Loucy (cell line): ENCODE measurements at regions not wholly inside any gene's neighbourhood (a gene's known extent, or its start where the extent isn't known, plus 50 kb on each side); places are given as distances from the start of the nearest gene placed in this dataset.

Source experiments
- H2AFZ ChIP-seq: fragments of 200-600 bp; sonication (generic); 2 replicates; pipeline ENCODE4 v1.6.0; 2016; ENCODE audit warnings: antibody characterized with exemption, mild to moderate bottlenecking, low read length, moderate library complexity
- H3F3A ChIP-seq: fragments of 200-600 bp; 2 replicates; pipeline ENCODE4 v1.6.0; 2016; ENCODE audit warnings: antibody characterized with exemption, low read depth, mild to moderate bottlenecking
- H3K27me3 ChIP-seq: fragments of 200-600 bp; sonication (generic); 2 replicates; pipeline ENCODE4 v1.6.1; 2014; ENCODE audit warnings: low read length, mild to moderate bottlenecking; ENCODE audit not compliant: insufficient read depth, poor library complexity, severe bottlenecking
- H3K36me3 ChIP-seq: fragments of 200-600 bp; sonication (generic); 2 replicates; pipeline ENCODE4 v1.6.1; 2016; ENCODE audit warnings: low read length; ENCODE audit not compliant: insufficient read depth
- H3K4me1 ChIP-seq: fragments of 200-600 bp; sonication (generic); 2 replicates; pipeline ENCODE4 v1.5.1; 2014; ENCODE audit warnings: low read length, mild to moderate bottlenecking; ENCODE audit not compliant: insufficient read depth, poor library complexity, severe bottlenecking
- H3K4me2 ChIP-seq: fragments of 200-600 bp; sonication (generic); 2 replicates; pipeline ENCODE4 v1.6.0; 2014; ENCODE audit warnings: antibody characterized with exemption, low read length, low read depth, mild to moderate bottlenecking; ENCODE audit not compliant: poor library complexity, severe bottlenecking
- H3K4me3 ChIP-seq: fragments of 200-600 bp; sonication (generic); 2 replicates; pipeline ENCODE4 v1.5.1; 2014; ENCODE audit warnings: low read length, mild to moderate bottlenecking, mixed read lengths; ENCODE audit not compliant: poor library complexity, severe bottlenecking
- H3K79me2 ChIP-seq: fragments of 200-600 bp; sonication (generic); 2 replicates; pipeline ENCODE4 v1.6.1; 2014; ENCODE audit warnings: low read length; ENCODE audit not compliant: insufficient read depth
- H3K9ac ChIP-seq: fragments of 200-600 bp; sonication (generic); 2 replicates; pipeline ENCODE4 v1.6.0; 2014; ENCODE audit warnings: mild to moderate bottlenecking, low read depth, low read length, moderate library complexity; ENCODE audit not compliant: poor library complexity, severe bottlenecking
- H3K9me2 ChIP-seq: fragments of 200-600 bp; sonication (generic); replicated peaks from 2 replicates; pipeline ENCODE4 v1.6.1; 2016; ENCODE audit warnings: low read depth, low read length, mixed read lengths
- H3K9me3 ChIP-seq: fragments of 200-600 bp; sonication (generic); 2 replicates; pipeline ENCODE4 v1.6.1; 2014; ENCODE audit warnings: mild to moderate bottlenecking, antibody characterized with exemption, low read length, low read depth; ENCODE audit not compliant: insufficient read depth
- H4K20me1 ChIP-seq: fragments of 200-600 bp; sonication (generic); 2 replicates; pipeline ENCODE4 v1.6.0; 2014; ENCODE audit warnings: antibody characterized with exemption, low read length, mild to moderate bottlenecking; ENCODE audit not compliant: insufficient read depth, poor library complexity, severe bottlenecking
- CTCF ChIP-seq: fragments of 200-600 bp; sonication (generic); conservative IDR thresholded peaks from 2 replicates; pipeline ENCODE4 v1.5.1; 2014; ENCODE audit warnings: mild to moderate bottlenecking, antibody characterized with exemption, low read length
- EZH2phosphoT487 ChIP-seq: fragments of 200-600 bp; IDR thresholded peaks from 2 replicates; pipeline ENCODE4 v1.6.1; 2018; ENCODE audit warnings: antibody characterized with exemption, mild to moderate bottlenecking, moderate library complexity, borderline replicate concordance

- Histone ChIP-seq H3K27me3 (no peaks in the 10 kb centered on the region), H4K20me1 (no peaks in the 10 kb centered on the region), H3K9me2 (no peaks in the 10 kb centered on the region), H3K79me2 (no peaks in the 10 kb centered on the region), H3K4me1 (no peaks in the 10 kb centered on the region), H3K4me2 (no peak overlapping the region), H3K4me3 (no peak overlapping the region), H3K9me3 (no peaks in the 10 kb centered on the region), H2AFZ (no peak overlapping the region), H3K9ac (no peak overlapping the region), H3F3A (no peaks in the 10 kb centered on the region), H3K36me3 (no peaks in the 10 kb centered on the region)
- TF ChIP-seq EZH2phosphoT487: no peak
- no peak for TF ChIP-seq CTCF
These were observed 893.0 kb downstream of the C4orf33 start for GRCh38 chr4:129988957-129989356.

- Histone ChIP-seq H4K20me1 (no peaks in the 10 kb centered on the region), H3K79me2 (no peaks in the 10 kb centered on the region), H3K9me3 (no peaks in the 10 kb centered on the region), H3K27me3 (no peaks in the 10 kb centered on the region), H2AFZ (no peak overlapping the region), H3K9ac (no peak overlapping the region), H3K4me2 (no peak overlapping the region), H3K9me2 (no peaks in the 10 kb centered on the region), H3K36me3 (no peaks in the 10 kb centered on the region), H3K4me3 (no peak overlapping the region), H3F3A (no peaks in the 10 kb centered on the region), H3K4me1 (no peaks in the 10 kb centered on the region)
- TF ChIP-seq CTCF (no peak), EZH2phosphoT487 (no peak)
These were observed 898.8 kb downstream of the C4orf33 start for GRCh38 chr4:129994715-129995114.

- H3K27me3 ChIP-seq: no peaks in the 10 kb centered on the region
- H3K4me1 ChIP-seq: no peaks in the 10 kb centered on the region
- no peaks in the 10 kb centered on the region for H3K9me3 ChIP-seq
- TF ChIP-seq CTCF: no peak
- no peak for TF ChIP-seq EZH2phosphoT487
- H3F3A ChIP-seq: no peaks in the 10 kb centered on the region
- H3K9ac ChIP-seq: no peak overlapping the region
- H3K9me2 ChIP-seq: no peaks in the 10 kb centered on the region
- no peaks in the 10 kb centered on the region for H3K36me3 ChIP-seq
- no peak overlapping the region for H2AFZ ChIP-seq
- H3K4me2 ChIP-seq: no peak overlapping the region
- H4K20me1 ChIP-seq: no peaks in the 10 kb centered on the region
- H3K79me2 ChIP-seq: no peaks in the 10 kb centered on the region
- no peak overlapping the region for H3K4me3 ChIP-seq
These were observed 902.6 kb downstream of the C4orf33 start for GRCh38 chr4:129998436-129999150.
